Stomach (tissue), 8 donors: ENCODE measurements at regions not wholly inside any gene's neighbourhood (a gene's known extent, or its start where the extent isn't known, plus 50 kb on each side); places are given as distances from the start of the nearest gene placed in this dataset.

Source experiments
- DNase-seq, 2 donors: peaks; one replicate each; pipeline versions ENCODE4 v3.0.0 to v3.0.0-alpha.2; 2013 to 2019
- H3K27ac ChIP-seq, 5 donors: fragments of 200-600 bp in 4 of 5; sonication (generic) in 4 of 5; one replicate each; pipeline ENCODE4 v1.5.1; 2013 to 2019; ENCODE audit warnings: mild to moderate bottlenecking in 1 of 5, moderate library complexity in 1 of 5
- H3K27me3 ChIP-seq, 3 donors: fragments of 200-600 bp; sonication (generic); one replicate each; pipeline ENCODE4 v1.5.1; 2017 to 2019; ENCODE audit warnings: mixed run types in 1 of 3
- H3K36me3 ChIP-seq, 4 donors: fragments of 200-600 bp; sonication (generic); 1 replicate in 3 of 4; 2 replicates in 1 of 4; pipeline ENCODE4 v1.5.1; 2016 to 2019
- H3K4me1 ChIP-seq, 4 donors: fragments of 200-600 bp; sonication (generic); one replicate each; pipeline ENCODE4 v1.5.1; 2016 to 2019
- H3K4me3 ChIP-seq, 4 donors: fragments of 200-600 bp; sonication (generic) in 3 of 4; one replicate each; pipeline ENCODE4 v1.5.1; 2016 to 2019; ENCODE audit warnings: mild to moderate bottlenecking in 1 of 4
- H3K9me3 ChIP-seq, 4 donors: fragments of 200-600 bp; sonication (generic); one replicate each; pipeline ENCODE4 v1.5.1; 2016 to 2019
- CTCF ChIP-seq, 7 experiments: fragments of 450-650 bp in 4 of 7; fragments of 200-600 bp in 3 of 7; sonication (generic) in 3 of 7; IDR thresholded peaks; one replicate each; pipeline ENCODE4 v1.5.1; 2016 to 2019; ENCODE audit warnings: antibody characterized with exemption in 7 of 7, control low read depth in 2 of 7, mild to moderate bottlenecking in 1 of 7
- EP300 ChIP-seq: sonication (generic); formaldehyde crosslinking; IDR thresholded peaks from one replicate; pipeline ENCODE4 v1.6.1; 2017; ENCODE audit warnings: antibody characterized with exemption
- POLR2A ChIP-seq, 4 donors: fragments of 450-650 bp; IDR thresholded peaks; one replicate each; pipeline ENCODE4 v1.6.1; 2016; ENCODE audit warnings: antibody characterized with exemption in 4 of 4, control low read depth in 2 of 4, mild to moderate bottlenecking in 1 of 4, moderate library complexity in 1 of 4
- POLR2AphosphoS5 ChIP-seq, 3 donors: sonication (generic); formaldehyde crosslinking; IDR thresholded peaks; one replicate each; pipeline ENCODE4 v1.6.1; 2016; ENCODE audit warnings: antibody characterized with exemption in 3 of 3
- WGBS, 5 donors: extraction: QIAGEN DNeasy Blood & Tissue Kit in 3 of 5; methylation state at CpG; one replicate each; pipeline versions ENCODE4 v1.1.5 to v1.1.7; 2013 to 2018; 5-methylcytosine and 5-hydroxymethylcytosine counted together
- intact Hi-C: fragments of 100-400 bp; cut with DNase I; formaldehyde crosslinking; loops from one replicate; pipeline ENCODE4 v1.15.1; 2023; ENCODE audit warnings: low total_unique reads
- donor health status: healthy with polysubstance abuse.
- donor health status: Bipolar disorder and iron deficiency.
- donor health status: healthy.

- H3K36me3 ChIP-seq = no peaks in the 10 kb centered on the region
- peaks cover 0 to 7% (median 0%) of the 10 kb centered on the region in 4 donors for H3K9me3 ChIP-seq
- H3K27ac ChIP-seq = no peak overlapping the region
- no peak overlapping the region for H3K4me3 ChIP-seq
- intact Hi-C loops = no loop called here
- no peaks in the 10 kb centered on the region for H3K27me3 ChIP-seq
- TF ChIP-seq POLR2AphosphoS5 (IDR thresholded peaks at IDR 0.05) (no peak), EP300 (no peak), POLR2A (IDR thresholded peaks at IDR 0.05) (no peak), CTCF (IDR thresholded peaks at IDR 0.05) (no peak)
- no peaks in the 10 kb centered on the region for H3K4me1 ChIP-seq
- 91 to 96% (median 95%) methylated on average over 6 of the region's 6 CpGs for WGBS, 5 donors
- no peak for DNase-seq
Measured at GRCh38 chr12:58794859-58795258, 125.4 kb downstream of the LRIG3 start.

- Histone ChIP-seq H3K4me1 (no peaks in the 10 kb centered on the region), H3K4me3 (no peak overlapping the region), H3K9me3 (peaks cover 0 to 7% (median 0%) of the 10 kb centered on the region in 4 donors), H3K27me3 (no peaks in the 10 kb centered on the region), H3K36me3 (no peaks in the 10 kb centered on the region), H3K27ac (no peak overlapping the region)
- 79 to 91% (median 86%) methylated on average over 3 of the region's 3 CpGs for WGBS, 5 donors
- intact Hi-C loops = no loop called here
- TF ChIP-seq POLR2A (IDR thresholded peaks at IDR 0.05) = no peak
- no peak for TF ChIP-seq CTCF (IDR thresholded peaks at IDR 0.05)
- TF ChIP-seq EP300 = no peak
- no peak for TF ChIP-seq POLR2AphosphoS5 (IDR thresholded peaks at IDR 0.05)
- DNase-seq = no peak
Measured at GRCh38 chr12:58795825-58796224, 124.5 kb downstream of the LRIG3 start.

GRCh38 chr12:58801986-58802385, 118.3 kb downstream of the LRIG3 start:
- Histone ChIP-seq H3K4me1 (no peaks in the 10 kb centered on the region), H3K4me3 (no peak overlapping the region), H3K27me3 (no peaks in the 10 kb centered on the region), H3K9me3 (peaks cover 0 to 7% (median 0%) of the 10 kb centered on the region in 4 donors), H3K36me3 (no peaks in the 10 kb centered on the region), H3K27ac (no peak overlapping the region)
- intact Hi-C loops = no loop called here
- WGBS, 5 donors = 17 to 74% (median 56%) methylated on average over 1 of the region's 1 CpG
- DNase-seq = no peak
- TF ChIP-seq POLR2AphosphoS5 (IDR thresholded peaks at IDR 0.05) (no peak), CTCF (IDR thresholded peaks at IDR 0.05) (no peak), POLR2A (IDR thresholded peaks at IDR 0.05) (no peak)

- intact Hi-C loops = no loop called here
- no peaks in the 10 kb centered on the region for H3K4me1 ChIP-seq
- H3K27me3 ChIP-seq = no peaks in the 10 kb centered on the region
- no peak for TF ChIP-seq POLR2AphosphoS5 (IDR thresholded peaks at IDR 0.05)
- no peak for TF ChIP-seq EP300
- TF ChIP-seq CTCF (IDR thresholded peaks at IDR 0.05) = no peak
- TF ChIP-seq POLR2A (IDR thresholded peaks at IDR 0.05) = no peak
- H3K27ac ChIP-seq = no peak overlapping the region
- H3K36me3 ChIP-seq = no peaks in the 10 kb centered on the region
- no peak overlapping the region for H3K4me3 ChIP-seq
- peak in 1 of 2 donors; percentile 9 for DNase-seq
- WGBS, 5 donors = 59 to 81% (median 73%) methylated on average over 2 of the region's 2 CpGs
- H3K9me3 ChIP-seq = peaks cover 0 to 7% (median 0%) of the 10 kb centered on the region in 4 donors
Measured at GRCh38 chr12:58803908-58804307, 116.4 kb downstream of the LRIG3 start.
